Fibroblast of mammary gland (primary cell): ENCODE measurements at regions not wholly inside any gene's neighbourhood (a gene's known extent, or its start where the extent isn't known, plus 50 kb on each side); places are given as distances from the start of the nearest gene placed in this dataset.

Experiments
- DNase-seq: peaks from one replicate; pipeline ENCODE4 v3.0.0-alpha.2; 2010; ENCODE audit warnings: low read depth
- H3K4me3 ChIP-seq: 2 replicates; pipeline ENCODE4 v1.5.1; 2011; ENCODE audit warnings: low read depth, mild to moderate bottlenecking, low read length, moderate library complexity; ENCODE audit not compliant: control insufficient read depth
- TF ChIP-seq, protein P1 (sequence below): conservative IDR thresholded peaks from 2 replicates; pipeline ENCODE4 v1.5.1; 2011; ENCODE audit warnings: low read depth, low read length, inconsistent platforms; ENCODE audit not compliant: control insufficient read depth, insufficient read depth

DNA sequence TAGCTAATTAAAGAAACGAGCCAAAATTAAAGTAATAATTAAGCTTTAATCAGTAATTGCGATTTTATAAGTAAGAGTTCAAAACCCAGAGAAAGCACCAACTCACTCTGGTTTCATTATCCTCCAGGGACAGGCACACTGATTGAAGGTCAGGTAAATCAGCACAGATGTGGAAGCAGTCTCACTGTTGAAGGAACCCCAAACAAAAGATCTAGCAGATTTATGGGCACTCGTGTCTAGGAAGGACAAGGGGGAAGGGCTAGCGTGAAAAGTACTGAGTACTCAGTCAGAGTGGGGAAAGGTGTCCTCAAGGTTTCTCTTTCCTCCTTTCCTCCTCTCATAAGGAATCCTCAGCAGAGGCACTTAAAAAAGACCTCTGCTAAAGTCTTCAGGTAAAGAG, 320.1 kb downstream of the PYDC2 start:
- DNase-seq = no peak
- H3K4me3 ChIP-seq = no peak overlapping the region
- TF ChIP-seq, protein P1, sequence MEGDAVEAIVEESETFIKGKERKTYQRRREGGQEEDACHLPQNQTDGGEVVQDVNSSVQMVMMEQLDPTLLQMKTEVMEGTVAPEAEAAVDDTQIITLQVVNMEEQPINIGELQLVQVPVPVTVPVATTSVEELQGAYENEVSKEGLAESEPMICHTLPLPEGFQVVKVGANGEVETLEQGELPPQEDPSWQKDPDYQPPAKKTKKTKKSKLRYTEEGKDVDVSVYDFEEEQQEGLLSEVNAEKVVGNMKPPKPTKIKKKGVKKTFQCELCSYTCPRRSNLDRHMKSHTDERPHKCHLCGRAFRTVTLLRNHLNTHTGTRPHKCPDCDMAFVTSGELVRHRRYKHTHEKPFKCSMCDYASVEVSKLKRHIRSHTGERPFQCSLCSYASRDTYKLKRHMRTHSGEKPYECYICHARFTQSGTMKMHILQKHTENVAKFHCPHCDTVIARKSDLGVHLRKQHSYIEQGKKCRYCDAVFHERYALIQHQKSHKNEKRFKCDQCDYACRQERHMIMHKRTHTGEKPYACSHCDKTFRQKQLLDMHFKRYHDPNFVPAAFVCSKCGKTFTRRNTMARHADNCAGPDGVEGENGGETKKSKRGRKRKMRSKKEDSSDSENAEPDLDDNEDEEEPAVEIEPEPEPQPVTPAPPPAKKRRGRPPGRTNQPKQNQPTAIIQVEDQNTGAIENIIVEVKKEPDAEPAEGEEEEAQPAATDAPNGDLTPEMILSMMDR = no peak

DNA sequence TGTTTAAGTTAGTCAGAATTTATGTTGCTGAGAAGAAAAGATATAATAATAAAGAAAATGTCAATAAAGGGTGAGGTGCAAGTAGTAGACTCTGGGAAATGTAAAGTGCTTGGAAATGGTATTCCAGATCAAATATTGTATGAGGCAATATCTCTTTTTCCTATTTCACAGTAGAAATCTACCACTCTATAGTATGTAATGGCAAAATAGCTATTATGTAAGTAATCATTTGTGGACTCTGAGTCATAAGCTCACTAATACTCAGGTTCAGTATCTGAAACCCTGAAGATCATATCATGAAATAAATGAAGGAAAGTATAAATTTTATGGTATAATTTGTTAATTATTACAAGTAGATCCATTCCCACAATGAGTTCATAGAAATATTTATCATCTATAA, 322.1 kb downstream of the PYDC2 start:
- TF ChIP-seq, protein P1 = no peak
- DNase-seq = no peak
- H3K4me3 ChIP-seq = no peak overlapping the region

DNA sequence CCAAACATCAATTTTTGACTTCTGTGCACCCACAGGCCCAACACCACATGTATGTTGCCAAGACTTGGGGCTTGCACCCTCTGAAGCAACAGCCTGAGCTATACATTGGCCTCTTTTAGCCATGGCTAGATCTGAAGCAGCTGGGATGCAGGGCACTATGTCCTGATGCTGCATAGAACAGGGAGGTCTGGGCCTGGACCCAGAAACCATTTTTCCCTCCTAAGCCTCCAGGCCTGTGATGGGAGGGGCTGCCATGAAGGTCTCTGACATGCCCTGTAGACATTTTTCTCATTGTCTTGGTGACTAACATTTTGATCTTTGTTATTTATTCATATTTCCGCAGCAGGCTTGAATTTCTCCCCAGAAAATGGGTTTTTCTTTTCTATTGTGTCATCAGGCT, 330.0 kb downstream of the PYDC2 start:
- TF ChIP-seq, protein P1 = no peak
- no peak for DNase-seq
- H3K4me3 ChIP-seq = no peak overlapping the region

DNA sequence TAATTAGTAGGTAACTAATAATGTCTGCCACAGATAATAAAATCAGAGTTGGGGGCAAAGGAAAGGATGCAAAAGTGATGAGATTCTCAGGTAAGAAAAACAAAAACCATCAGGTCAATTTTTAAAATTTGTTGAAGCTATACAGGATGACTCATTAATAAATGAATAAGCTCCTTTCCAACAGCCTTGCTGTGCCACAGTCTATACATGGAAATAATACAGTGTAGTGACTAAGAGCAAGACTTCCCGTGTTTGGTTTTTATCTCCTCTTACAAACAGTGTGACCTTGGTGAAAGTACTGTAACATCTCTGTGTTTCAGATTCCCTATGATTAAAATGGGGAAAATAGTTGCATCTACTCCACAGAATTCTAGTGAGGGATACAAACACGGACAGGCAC, 331.6 kb downstream of the PYDC2 start:
- no peak for DNase-seq
- no peak overlapping the region for H3K4me3 ChIP-seq
- TF ChIP-seq, protein P1 = no peak

DNA sequence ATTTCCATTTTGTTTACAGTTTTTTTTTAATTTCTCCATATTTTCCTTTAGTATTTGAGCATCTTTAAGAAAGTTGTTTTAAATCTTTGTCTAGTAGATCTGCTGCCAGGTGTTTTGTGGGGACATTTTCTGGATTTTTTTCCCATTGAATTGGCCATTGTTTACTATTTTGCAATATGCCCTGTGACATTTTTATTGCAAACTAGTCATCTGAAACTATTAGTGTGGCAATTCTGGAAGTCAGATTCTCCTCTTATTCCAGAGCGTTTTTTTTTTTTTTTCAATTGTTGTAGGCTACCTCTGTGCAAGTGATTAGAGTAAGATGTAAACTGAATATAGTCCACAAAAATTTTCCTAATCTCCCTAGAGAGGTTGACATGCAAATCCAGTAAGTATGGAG, 334.2 kb downstream of the PYDC2 start:
- DNase-seq = no peak
- TF ChIP-seq, protein P1 = no peak

DNA sequence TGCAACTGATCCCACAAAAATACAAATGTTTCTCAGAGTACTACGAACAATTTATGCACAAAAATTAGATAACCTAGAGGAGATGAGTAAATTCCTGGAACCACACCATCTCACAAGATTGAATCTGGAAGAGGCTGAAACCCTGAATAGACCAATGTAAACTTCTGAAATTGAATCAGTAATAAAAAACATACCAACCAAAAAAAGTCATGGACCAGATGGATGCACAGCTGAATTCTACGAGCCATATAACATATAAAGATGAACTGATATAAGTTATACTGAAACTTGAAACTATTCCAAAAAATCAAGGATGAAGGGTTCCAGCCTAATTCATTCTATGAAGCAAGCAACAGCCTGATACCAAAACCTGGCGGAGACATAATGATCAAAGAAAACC, 336.3 kb downstream of the PYDC2 start:
- DNase-seq = no peak
- no peak overlapping the region for H3K4me3 ChIP-seq
- TF ChIP-seq, protein P1 = no peak

More for the DNA sequence above, 334.2 kb downstream of the PYDC2 start:
- H3K4me3 ChIP-seq = no peak overlapping the region

DNA sequence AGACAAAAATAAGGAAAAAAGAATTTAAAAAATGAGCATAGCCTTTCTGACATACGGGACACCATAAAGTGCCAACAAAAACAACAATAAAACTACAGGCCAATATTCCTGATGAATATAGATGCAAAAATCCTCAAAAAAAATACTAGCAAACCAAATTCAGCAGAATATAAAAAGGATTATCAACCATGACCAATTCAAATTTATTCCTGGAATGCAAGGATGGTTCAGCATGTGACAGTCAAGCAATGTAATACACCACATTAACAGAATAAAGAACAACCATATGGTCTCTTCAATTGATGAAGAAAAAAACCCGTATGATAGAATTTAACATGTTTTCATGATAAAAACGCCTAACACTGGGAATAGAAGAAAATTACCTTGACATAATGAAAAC, 341.7 kb downstream of the PYDC2 start:
- DNase-seq = no peak
- TF ChIP-seq, protein P1 = no peak
- no peak overlapping the region for H3K4me3 ChIP-seq
